Large intestine (tissue), 3 donors: ENCODE measurements at regions not wholly inside any gene's neighbourhood (a gene's known extent, or its start where the extent isn't known, plus 50 kb on each side); places are given as distances from the start of the nearest gene placed in this dataset.

Experiments
- DNase-seq, 2 donors: peaks; one replicate each; pipeline versions ENCODE4 v3.0.0 to v3.0.0-alpha.2; 2013
- H3K27ac ChIP-seq: one replicate; pipeline ENCODE4 v1.5.1; 2013; ENCODE audit warnings: low read length
- H3K27me3 ChIP-seq: 2 replicates; pipeline ENCODE4 v1.6.1; 2013; ENCODE audit warnings: low read length; ENCODE audit not compliant: control insufficient read depth, insufficient read depth
- H3K36me3 ChIP-seq: 2 replicates; pipeline ENCODE4 v1.6.1; 2013; ENCODE audit warnings: low read length; ENCODE audit not compliant: control insufficient read depth, insufficient read depth
- H3K4me1 ChIP-seq: one replicate; pipeline ENCODE4 v1.6.1; 2013; ENCODE audit warnings: low read length; ENCODE audit not compliant: control insufficient read depth, insufficient read depth
- H3K4me3 ChIP-seq: one replicate; pipeline ENCODE4 v1.5.1; 2013; ENCODE audit warnings: low read length
- H3K9me3 ChIP-seq: one replicate; pipeline ENCODE4 v1.6.1; 2013; ENCODE audit warnings: mild to moderate bottlenecking, low read depth, low read length, moderate library complexity; ENCODE audit not compliant: control insufficient read depth
- WGBS: methylation state at CpG from one replicate; pipeline ENCODE4 v1.1.5; 2013; ENCODE audit warnings: low lambda C conversion rate; ENCODE audit not compliant: insufficient coverage; 5-methylcytosine and 5-hydroxymethylcytosine counted together

- no peaks in the 10 kb centered on the region for H3K27me3 ChIP-seq
- no peaks in the 10 kb centered on the region for H3K4me1 ChIP-seq
- H3K36me3 ChIP-seq: no peaks in the 10 kb centered on the region
- DNase-seq: no peak
- H3K4me3 ChIP-seq: no peak overlapping the region
- no peak overlapping the region for H3K27ac ChIP-seq
- no peaks in the 10 kb centered on the region for H3K9me3 ChIP-seq
- no CpG with 5 or more reads among the region's 5 CpGs for WGBS
Observed at GRCh38 chr7:3206101-3206500, 95.0 kb upstream of the SDK1 start.

DNA sequence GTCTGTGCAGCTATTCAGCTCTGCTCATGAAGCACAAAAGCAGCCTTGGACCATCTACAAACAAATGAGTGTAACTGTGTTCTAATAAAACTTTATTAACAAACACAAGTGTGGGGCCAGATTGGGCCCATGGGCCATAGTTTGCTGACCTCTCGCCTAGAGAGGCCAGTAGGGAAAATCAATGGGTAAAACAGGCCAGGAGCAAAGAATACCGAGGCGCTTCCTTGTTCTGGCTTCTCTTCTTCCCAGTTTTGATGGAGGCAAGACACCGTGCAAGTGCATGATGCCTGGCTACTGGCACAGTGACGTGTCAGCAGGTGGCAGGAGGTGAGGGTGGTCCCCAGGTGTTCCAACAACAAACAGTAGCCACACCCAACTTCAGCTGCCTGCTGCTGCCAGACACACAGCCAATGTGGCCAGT lies 94.3 kb upstream of the SDK1 start:
- DNase-seq: no peak
- H3K27me3 ChIP-seq: no peaks in the 10 kb centered on the region
- no peak overlapping the region for H3K27ac ChIP-seq
- H3K4me1 ChIP-seq: no peaks in the 10 kb centered on the region
- no peaks in the 10 kb centered on the region for H3K36me3 ChIP-seq
- no CpG with 5 or more reads among the region's 5 CpGs for WGBS
- no peak overlapping the region for H3K4me3 ChIP-seq
- H3K9me3 ChIP-seq: no peaks in the 10 kb centered on the region

DNA sequence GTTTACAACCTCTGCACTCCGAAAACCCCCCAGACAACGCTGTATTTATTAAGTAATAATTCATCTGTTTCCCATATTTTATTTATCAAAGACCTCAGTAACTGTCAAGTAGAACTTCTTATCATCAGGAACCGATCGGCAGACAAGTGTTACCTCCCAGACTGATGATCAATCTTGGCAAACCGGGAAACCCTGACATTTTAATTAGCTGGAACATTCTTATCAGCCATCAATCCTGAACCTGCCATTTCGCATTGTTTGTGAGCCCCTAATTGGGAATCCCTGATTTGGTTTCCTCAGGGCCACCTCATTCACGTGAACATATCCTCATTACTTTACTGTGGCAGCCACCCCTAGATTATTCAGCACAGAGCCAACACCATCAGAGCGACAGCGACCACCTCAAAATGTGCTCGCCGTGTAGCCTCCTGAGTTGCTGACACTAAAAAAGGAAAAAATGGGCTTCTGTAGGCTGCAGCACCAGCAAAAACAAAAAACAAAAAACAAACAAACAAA lies 93.6 kb upstream of the SDK1 start:
- Histone ChIP-seq H3K4me3 (no peak overlapping the region), H3K27ac (no peak overlapping the region), H3K27me3 (no peaks in the 10 kb centered on the region), H3K9me3 (no peaks in the 10 kb centered on the region), H3K4me1 (no peaks in the 10 kb centered on the region), H3K36me3 (no peaks in the 10 kb centered on the region)
- WGBS: 80% methylated on average over 2 of the region's 11 CpGs
- no peak for DNase-seq

GRCh38 chr7:3210531-3210930 lies 90.5 kb upstream of the SDK1 start:
- no peaks in the 10 kb centered on the region for H3K36me3 ChIP-seq
- H3K9me3 ChIP-seq: no peaks in the 10 kb centered on the region
- H3K27ac ChIP-seq: no peak overlapping the region
- no peak for DNase-seq
- H3K4me3 ChIP-seq: no peak overlapping the region
- H3K27me3 ChIP-seq: no peaks in the 10 kb centered on the region
- no CpG with 5 or more reads among the region's 2 CpGs for WGBS
- no peaks in the 10 kb centered on the region for H3K4me1 ChIP-seq

- Histone ChIP-seq H3K27me3 (no peaks in the 10 kb centered on the region), H3K4me1 (no peaks in the 10 kb centered on the region), H3K36me3 (no peaks in the 10 kb centered on the region), H3K27ac (no peak overlapping the region), H3K4me3 (no peak overlapping the region), H3K9me3 (no peaks in the 10 kb centered on the region)
- WGBS: no CpG with 5 or more reads among the region's 4 CpGs
- no peak for DNase-seq
Observed at GRCh38 chr7:3214090-3214413, 87.0 kb upstream of the SDK1 start.

GRCh38 chr7:3215624-3216585 lies 85.1 kb upstream of the SDK1 start:
- Histone ChIP-seq H3K4me1 (no peaks in the 10 kb centered on the region), H3K9me3 (no peaks in the 10 kb centered on the region), H3K27ac (no peak overlapping the region), H3K36me3 (no peaks in the 10 kb centered on the region), H3K27me3 (no peaks in the 10 kb centered on the region), H3K4me3 (no peak overlapping the region)
- no peak for DNase-seq
- WGBS: no CpG with 5 or more reads among the region's 14 CpGs

DNA sequence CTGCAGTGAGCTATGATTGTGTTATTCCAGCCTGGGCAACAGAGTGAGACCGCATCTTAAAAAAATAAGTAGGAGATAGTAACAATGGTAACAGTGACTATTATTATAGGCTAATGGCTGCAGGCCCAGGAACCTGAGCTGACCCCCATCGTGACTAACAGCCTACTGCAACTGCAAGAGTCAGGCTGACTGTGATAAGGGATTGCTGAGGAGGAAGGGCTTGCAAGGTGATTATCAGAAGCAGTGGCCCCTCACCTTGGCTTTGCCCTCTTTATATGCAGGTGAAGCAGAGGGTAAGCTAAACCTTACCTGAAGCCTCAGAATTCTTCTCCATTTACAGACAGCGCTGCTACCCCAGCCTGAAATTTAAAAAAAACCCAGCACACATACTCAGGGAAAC lies 83.9 kb upstream of the SDK1 start:
- no peaks in the 10 kb centered on the region for H3K9me3 ChIP-seq
- no peak overlapping the region for H3K4me3 ChIP-seq
- WGBS: no CpG with 5 or more reads among the region's 3 CpGs
- DNase-seq: no peak
- no peak overlapping the region for H3K27ac ChIP-seq
- no peaks in the 10 kb centered on the region for H3K27me3 ChIP-seq
- H3K36me3 ChIP-seq: no peaks in the 10 kb centered on the region
- no peaks in the 10 kb centered on the region for H3K4me1 ChIP-seq

DNA sequence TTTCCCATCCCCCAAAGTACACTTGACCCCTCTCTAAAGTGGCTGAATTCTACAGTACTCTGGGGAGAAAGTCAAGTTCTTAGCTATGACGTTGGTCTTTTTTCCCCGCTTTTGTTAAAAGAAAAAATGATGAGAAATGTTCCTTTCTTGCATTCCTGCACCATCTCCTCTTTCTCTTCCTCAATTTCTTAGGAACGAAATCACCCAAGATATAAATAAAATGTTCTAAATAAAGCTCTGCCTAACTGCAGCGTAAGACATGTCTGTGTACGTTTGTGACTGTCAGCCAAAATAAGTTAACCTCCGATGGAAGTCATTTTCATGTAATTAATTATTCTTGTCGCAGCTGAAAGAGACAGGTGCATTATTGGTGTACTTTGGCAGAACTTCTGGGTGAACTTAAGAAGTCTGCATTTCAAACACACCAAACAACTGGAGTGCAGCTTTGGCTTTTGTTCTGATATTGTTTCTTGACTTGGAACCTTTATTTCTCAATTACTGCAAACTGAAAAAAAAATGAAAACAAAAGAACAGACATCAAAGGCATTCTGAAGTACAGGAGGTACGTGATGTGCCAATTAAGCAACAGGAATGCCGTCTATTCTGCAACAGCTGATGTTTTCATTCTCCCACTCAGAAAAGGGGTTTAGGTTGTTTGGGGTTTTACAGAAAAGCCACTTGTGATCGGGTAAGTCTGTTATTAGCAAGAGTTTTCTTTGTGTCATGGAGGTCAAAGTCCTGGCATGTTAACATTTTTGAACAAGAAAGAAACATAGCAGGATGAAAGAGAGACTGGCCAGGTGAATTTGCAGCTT lies 82.4 kb upstream of the SDK1 start:
- Histone ChIP-seq H3K27ac (no peak overlapping the region), H3K9me3 (no peaks in the 10 kb centered on the region), H3K4me3 (no peak overlapping the region), H3K36me3 (no peaks in the 10 kb centered on the region), H3K4me1 (no peaks in the 10 kb centered on the region), H3K27me3 (no peaks in the 10 kb centered on the region)
- peak in 1 of 2 donors; percentile 7 for DNase-seq
- WGBS: 30% methylated on average over 3 of the region's 10 CpGs

DNA sequence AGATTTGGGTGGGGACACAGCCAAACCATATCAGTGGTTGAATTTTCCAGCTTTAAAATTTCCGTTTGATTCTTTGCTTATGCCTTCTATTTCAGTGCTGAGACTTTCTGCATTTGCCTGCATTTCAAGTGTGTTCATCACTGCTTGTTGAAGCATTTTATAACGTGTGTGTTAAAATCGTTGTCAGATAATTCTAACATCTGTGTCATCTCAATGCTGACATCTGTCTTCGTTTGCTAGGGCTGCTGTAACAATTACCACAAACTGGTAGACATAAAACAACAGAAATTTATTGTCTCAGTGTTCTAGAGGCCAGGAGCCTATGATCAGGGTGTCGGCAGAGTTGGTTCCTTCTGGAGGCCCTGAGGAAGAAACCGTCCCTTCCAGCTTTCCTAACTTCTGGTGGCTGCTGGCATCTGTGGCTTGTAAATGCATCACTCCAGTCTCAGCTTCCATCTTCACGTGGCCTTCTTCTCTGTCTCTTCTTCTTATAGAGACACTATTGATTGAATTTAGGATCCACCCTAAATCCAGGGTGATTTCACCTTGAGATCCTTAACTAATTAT lies 71.1 kb upstream of the SDK1 start:
- H3K27ac ChIP-seq: no peak overlapping the region
- no CpG with 5 or more reads among the region's 7 CpGs for WGBS
- no peaks in the 10 kb centered on the region for H3K9me3 ChIP-seq
- H3K27me3 ChIP-seq: no peaks in the 10 kb centered on the region
- no peaks in the 10 kb centered on the region for H3K36me3 ChIP-seq
- no peak for DNase-seq
- H3K4me1 ChIP-seq: no peaks in the 10 kb centered on the region
- no peak overlapping the region for H3K4me3 ChIP-seq

DNA sequence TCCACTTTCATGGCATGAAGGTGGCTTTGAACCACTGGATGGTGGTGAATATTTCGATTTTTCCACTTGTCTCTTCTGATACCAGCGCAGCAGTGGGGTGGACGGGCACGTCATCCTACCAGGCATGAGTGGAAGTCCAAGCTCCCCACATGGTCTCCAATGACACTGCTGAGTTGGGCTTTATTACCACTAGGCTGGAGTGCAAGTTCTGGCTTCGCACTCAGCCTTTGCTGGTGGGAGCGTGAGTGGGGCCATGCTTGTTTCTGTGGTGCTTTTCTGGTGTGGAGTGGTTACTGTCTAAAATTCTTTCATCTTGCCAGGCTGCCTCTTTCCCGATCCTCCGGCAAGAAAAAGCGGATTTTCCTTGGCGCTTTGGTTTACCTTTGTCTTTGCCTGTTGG lies 70.1 kb upstream of the SDK1 start:
- H3K9me3 ChIP-seq: peaks cover 9% of the 10 kb centered on the region
- H3K4me1 ChIP-seq: no peaks in the 10 kb centered on the region
- WGBS: no CpG with 5 or more reads among the region's 10 CpGs
- H3K4me3 ChIP-seq: no peak overlapping the region
- DNase-seq: no peak
- H3K36me3 ChIP-seq: no peaks in the 10 kb centered on the region
- H3K27me3 ChIP-seq: no peaks in the 10 kb centered on the region
- no peak overlapping the region for H3K27ac ChIP-seq
